IMR-90 (cell line): ENCODE measurements at regions not wholly inside any gene's neighbourhood (a gene's known extent, or its start where the extent isn't known, plus 50 kb on each side); places are given as distances from the start of the nearest gene placed in this dataset.

ENCODE experiments used
- CEBPB ChIP-seq: IDR thresholded peaks from 2 replicates; pipeline ENCODE4 v1.6.1; 2012; ENCODE audit warnings: low read depth, low read length, improper control_type of control experiment
- CHD1 ChIP-seq: IDR thresholded peaks from 2 replicates; pipeline ENCODE4 v1.6.1; 2012; ENCODE audit warnings: low read depth, low read length, improper control_type of control experiment
- CTCF ChIP-seq: conservative IDR thresholded peaks from 2 replicates; pipeline ENCODE4 v1.5.1; 2012; ENCODE audit warnings: mild to moderate bottlenecking, low read depth, low read length, improper control_type of control experiment
- FOS ChIP-seq: fragments of 150-350 bp; IDR thresholded peaks from 2 replicates; pipeline ENCODE4 v1.6.1; 2016; ENCODE audit warnings: low read depth, low read length
- MAFK ChIP-seq: IDR thresholded peaks from 2 replicates; pipeline ENCODE4 v1.6.1; 2012; ENCODE audit warnings: low read depth, low read length, improper control_type of control experiment
- POLR2A ChIP-seq: IDR thresholded peaks from 2 replicates; pipeline ENCODE4 v1.6.1; 2012; ENCODE audit warnings: mild to moderate bottlenecking, low read depth, low read length
- RAD21 ChIP-seq: IDR thresholded peaks from 2 replicates; pipeline ENCODE4 v1.6.1; 2012; ENCODE audit warnings: low read length, improper control_type of control experiment
- SMC3 ChIP-seq: fragments of 150-350 bp; IDR thresholded peaks from 2 replicates; pipeline ENCODE4 v1.6.1; 2016; ENCODE audit warnings: low read depth, mild to moderate bottlenecking, antibody characterized with exemption, low read length, moderate library complexity
- USF2 ChIP-seq: fragments of 150-350 bp; IDR thresholded peaks from 2 replicates; pipeline ENCODE4 v1.6.1; 2017; ENCODE audit warnings: mild to moderate bottlenecking, antibody characterized with exemption, low read length, low read depth

- TF ChIP-seq MAFK (no peak), CTCF (no peak), RAD21 (no peak), CEBPB (no peak), POLR2A (no peak), USF2 (no peak), FOS (no peak), CHD1 (no peak), SMC3 (no peak)
Measured at GRCh38 chr14:100463937-100464336, 123.3 kb downstream of the BEGAIN start.
